Hypothalamus (tissue), 51 donors: ENCODE measurements at regions not wholly inside any gene's neighbourhood (a gene's known extent, or its start where the extent isn't known, plus 50 kb on each side); places are given as distances from the start of the nearest gene placed in this dataset.

Experiments used
- DNase-seq, 51 donors: peaks; one replicate each; lab custom pipeline; 2025; lab: John Stamatoyannopoulos, UW

- no peak for DNase-seq
Measured at GRCh38 chr4:45647823-45648222, 476.0 kb downstream of the GABRG1 start.

GRCh38 chr4:45646885-45647590 is 476.8 kb downstream of the GABRG1 start:
- DNase-seq = no peak

- no peak for DNase-seq
Measured at GRCh38 chr4:45640281-45640680, 483.6 kb downstream of the GABRG1 start.

GRCh38 chr4:45638641-45639040 is 485.2 kb downstream of the GABRG1 start:
- no peak for DNase-seq

- DNase-seq = no peak
Measured at GRCh38 chr4:45636175-45636574, 487.7 kb downstream of the GABRG1 start.

GRCh38 chr4:45629717-45630116 is 494.1 kb downstream of the GABRG1 start:
- DNase-seq = peak in 26 of 51 donors; percentile 1 to 68 (median 26)

DNA sequence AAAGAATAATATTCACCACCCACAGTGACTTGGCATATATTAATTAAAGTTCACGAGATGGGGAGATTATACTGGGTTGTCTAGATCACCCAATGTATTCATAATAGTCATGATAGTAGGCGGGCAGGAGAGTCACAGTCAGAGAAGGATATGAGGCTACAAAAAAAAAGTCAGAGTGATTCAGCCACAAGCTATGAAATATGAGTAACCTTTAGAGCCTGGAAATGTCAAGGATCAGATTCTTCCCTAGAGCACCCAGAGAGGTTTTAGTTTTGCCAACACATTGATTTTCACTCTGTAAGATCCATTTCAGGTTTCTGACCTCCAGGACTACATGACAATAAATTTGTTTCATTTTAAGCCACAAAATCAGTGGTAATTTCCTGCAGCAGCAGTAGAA is 501.9 kb downstream of the GABRG1 start:
- no peak for DNase-seq

GRCh38 chr4:45620808-45621207 is 503.0 kb downstream of the GABRG1 start:
- no peak for DNase-seq

GRCh38 chr4:45596379-45597101 is 527.3 kb downstream of the GABRG1 start:
- no peak for DNase-seq

DNA sequence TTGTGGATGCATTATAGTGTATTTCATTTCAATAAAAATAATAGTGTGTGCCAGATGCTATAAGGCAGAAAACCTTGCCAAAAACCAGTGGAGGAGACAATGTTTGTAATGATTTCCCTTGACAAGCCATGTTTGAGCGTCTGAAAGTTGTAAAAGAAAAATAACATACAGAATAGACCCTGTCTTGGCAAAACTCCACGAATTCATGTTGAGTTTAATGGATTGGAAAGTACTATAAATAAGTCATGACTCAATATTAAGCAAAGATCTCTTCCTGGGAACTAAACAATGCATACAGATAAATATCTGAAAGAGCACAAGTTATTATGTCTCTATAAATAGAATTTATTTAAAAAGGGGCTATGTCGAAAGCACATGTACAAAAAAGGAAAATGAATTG is 543.5 kb downstream of the GABRG1 start:
- no peak for DNase-seq

- no peak for DNase-seq
Measured at GRCh38 chr4:45578874-45579273, 545.0 kb downstream of the GABRG1 start.

GRCh38 chr4:45576275-45576674 is 547.6 kb downstream of the GABRG1 start:
- no peak for DNase-seq

- no peak for DNase-seq
Measured at GRCh38 chr4:45569619-45570018, 554.2 kb downstream of the GABRG1 start.

- DNase-seq = no peak
Measured at GRCh38 chr4:45568694-45569093, 555.2 kb downstream of the GABRG1 start.

- no peak for DNase-seq
Measured at GRCh38 chr4:45566896-45567603, 556.8 kb downstream of the GABRG1 start.

DNA sequence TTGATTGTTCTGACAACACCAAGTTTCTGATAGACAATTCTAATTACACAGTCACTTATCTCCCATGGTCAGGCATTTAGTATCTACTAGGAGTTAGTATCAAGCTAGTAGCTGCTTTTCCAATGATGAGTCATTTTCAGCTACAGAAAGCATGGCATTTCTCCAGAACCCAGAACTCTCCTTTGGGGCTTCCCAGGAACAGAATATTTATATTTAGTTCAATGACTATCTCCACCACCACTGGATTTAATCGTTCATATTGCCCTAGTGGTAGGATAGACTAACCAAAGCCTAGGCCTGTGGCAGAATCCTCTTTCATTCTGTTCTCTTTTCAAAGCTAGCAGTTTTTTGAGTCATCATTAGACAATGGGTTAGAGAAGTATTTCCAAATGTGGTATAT is 569.4 kb downstream of the GABRG1 start:
- DNase-seq = no peak

- no peak for DNase-seq
Measured at GRCh38 chr4:45550766-45551366, 573.0 kb downstream of the GABRG1 start.

- no peak for DNase-seq
Measured at GRCh38 chr4:45539142-45539814, 584.6 kb downstream of the GABRG1 start.

DNA sequence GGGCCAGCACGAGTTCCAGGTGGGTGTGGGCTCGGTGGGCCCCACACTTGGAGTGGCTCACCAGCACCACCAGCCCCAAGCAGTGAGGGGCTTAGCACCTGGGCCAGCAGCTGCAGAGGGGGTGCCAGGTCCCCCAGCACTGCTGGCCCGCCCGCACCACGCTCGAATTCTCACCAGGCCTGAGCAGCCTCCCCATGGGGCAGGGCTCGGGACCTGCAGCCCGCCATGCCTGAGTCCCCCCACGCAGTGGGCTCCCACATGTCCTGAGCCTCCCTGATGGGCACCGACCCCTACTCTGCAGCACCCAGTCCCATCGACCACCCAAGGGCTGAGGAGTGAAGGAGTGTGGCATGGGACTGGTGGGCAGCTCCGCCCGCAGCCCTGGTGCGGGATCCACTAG is 593.4 kb downstream of the GABRG1 start:
- no peak for DNase-seq

DNA sequence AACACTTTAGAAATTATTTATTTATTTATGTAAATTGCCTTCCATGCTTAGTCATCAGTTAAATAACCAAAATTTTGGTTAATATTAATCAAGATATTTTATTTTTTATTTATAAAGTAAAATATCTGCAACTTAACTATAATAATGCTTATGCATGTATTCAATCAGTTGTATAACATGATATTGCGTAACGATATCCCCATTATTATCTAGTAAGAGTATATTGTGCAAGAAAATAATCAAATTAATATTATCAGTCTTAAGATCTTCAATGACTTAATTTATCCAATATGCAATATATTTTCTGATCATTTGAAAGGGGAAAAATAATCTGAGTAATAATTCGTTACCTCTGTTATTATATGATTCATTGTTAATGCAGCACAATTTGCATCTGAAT is 596.7 kb downstream of the GABRG1 start:
- no peak for DNase-seq

- DNase-seq = no peak
Measured at GRCh38 chr4:45518832-45519231, 605.0 kb downstream of the GABRG1 start.
